AG09319 (cell line): ENCODE measurements at regions not wholly inside any gene's neighbourhood (a gene's known extent, or its start where the extent isn't known, plus 50 kb on each side); places are given as distances from the start of the nearest gene placed in this dataset.

Experiments
- DNase-seq: peaks from one replicate; pipeline ENCODE4 v3.0.0-alpha.2; 2010; ENCODE audit warnings: low read depth; ENCODE audit errors: extremely low read depth
- CTCF ChIP-seq: IDR thresholded peaks from 2 replicates; pipeline ENCODE4 v1.5.1; 2011; ENCODE audit warnings: low read depth, mild to moderate bottlenecking, inconsistent platforms, low read length, moderate library complexity

GRCh38 chr6:140867336-140867735, 1265.4 kb upstream of the GJE1 start:
- TF ChIP-seq CTCF: no peak
- no peak for DNase-seq

GRCh38 chr6:140858381-140858971, 1274.2 kb upstream of the GJE1 start:
- TF ChIP-seq CTCF: no peak
- DNase-seq: no peak

GRCh38 chr6:140857739-140858380, 1274.9 kb upstream of the GJE1 start:
- DNase-seq: peak; percentile 76
- no peak for TF ChIP-seq CTCF

- no peak for DNase-seq
- TF ChIP-seq CTCF: no peak
These were observed 1277.2 kb upstream of the GJE1 start for GRCh38 chr6:140855520-140855919.

- no peak for DNase-seq
- no peak for TF ChIP-seq CTCF
These were observed 1278.4 kb upstream of the GJE1 start for GRCh38 chr6:140854318-140854717.

- TF ChIP-seq CTCF: no peak
These were observed 1282.3 kb upstream of the GJE1 start for GRCh38 chr6:140850438-140850837.

GRCh38 chr6:140849456-140849855, 1283.3 kb upstream of the GJE1 start:
- TF ChIP-seq CTCF: no peak
- DNase-seq: no peak

More at GRCh38 chr6:140850438-140850837, 1282.3 kb upstream of the GJE1 start:
- no peak for DNase-seq
